ENCODE measurements at regions not wholly inside any gene's neighbourhood (a gene's known extent, or its start where the extent isn't known, plus 50 kb on each side); places are given as distances from the start of the nearest gene placed in this dataset.

DNA sequence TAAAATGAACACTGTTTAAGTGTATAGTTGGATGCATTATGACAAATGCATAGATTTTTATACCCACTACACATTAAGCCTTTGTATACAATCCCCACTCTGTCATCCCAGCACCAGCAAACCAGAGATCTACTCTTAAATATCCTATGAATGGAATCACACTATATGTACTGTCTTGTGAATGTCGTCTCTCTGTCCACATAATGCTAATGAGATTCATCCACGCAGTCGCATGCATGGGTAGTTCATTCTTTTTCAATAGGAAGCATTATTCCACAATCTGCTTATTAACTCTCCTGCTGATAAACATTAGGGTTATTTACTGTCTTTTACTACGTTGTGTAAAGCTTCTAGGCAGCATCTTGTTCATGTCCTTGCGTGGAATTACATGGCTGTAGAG, 892.3 kb downstream of the LTN1 start:
- no peak for TF ChIP-seq CTBP1 (IDR thresholded peaks at IDR 0.05; ENCODE audit: borderline replicate concordance)
- TF ChIP-seq FOXK2 (IDR thresholded peaks at IDR 0.05), result no peak
- no peak for TF ChIP-seq BHLHE40 (IDR thresholded peaks at IDR 0.05; ENCODE audit: borderline replicate concordance)
- no peak for TF ChIP-seq HDGF (IDR thresholded peaks at IDR 0.05; ENCODE audit: borderline replicate concordance)
- TF ChIP-seq TARDBP (IDR thresholded peaks at IDR 0.05), result no peak
- no peak for TF ChIP-seq ARNT (IDR thresholded peaks at IDR 0.05)
- no peak for TF ChIP-seq SUZ12 (IDR thresholded peaks at IDR 0.05)
- no peak for TF ChIP-seq SP1 (IDR thresholded peaks at IDR 0.05)
- no peak for TF ChIP-seq LEF1 (IDR thresholded peaks at IDR 0.05; ENCODE audit: borderline replicate concordance)
- no peak for TF ChIP-seq FOXA1 (IDR thresholded peaks at IDR 0.05)
- TF ChIP-seq NFRKB (IDR thresholded peaks at IDR 0.05), result no peak
- ChIA-PET CTCF (no interaction called here), POLR2A (no interaction called here)
- no peak for DNase-seq (ENCODE audit: extremely low spot score)

DNA sequence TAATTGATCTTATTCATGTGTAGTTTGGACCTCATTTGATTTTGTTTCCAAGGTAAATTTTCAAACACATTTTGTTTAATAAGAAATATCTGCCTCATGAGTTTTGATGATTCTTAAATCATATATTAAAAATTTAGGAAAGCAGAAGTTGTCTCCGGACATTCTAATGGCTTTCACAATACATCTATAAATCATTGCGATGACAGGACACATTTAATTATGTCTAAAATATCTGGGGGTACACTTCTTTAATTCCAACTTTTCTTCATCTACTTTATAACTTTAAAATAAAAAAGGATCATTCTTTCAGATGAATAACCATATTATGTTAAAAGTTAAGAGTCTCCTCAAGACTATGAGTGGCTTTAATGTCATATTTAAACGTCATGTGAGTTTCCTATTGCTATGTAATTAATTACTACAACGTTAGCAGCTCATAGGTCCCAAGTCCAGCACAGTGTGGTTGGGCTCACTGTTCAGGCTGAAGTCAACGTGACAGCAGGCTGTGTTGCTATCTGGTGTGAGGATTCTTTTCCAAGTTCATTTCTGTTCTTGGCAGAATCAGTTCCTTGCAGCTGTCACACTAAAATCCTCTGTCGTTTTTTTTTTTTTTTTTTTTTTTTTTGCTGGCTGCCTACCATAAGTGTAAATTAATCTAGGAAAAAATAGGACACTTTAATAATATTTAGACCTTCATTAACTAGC, 893.5 kb downstream of the LTN1 start:
- ChIA-PET POLR2A (no interaction called here), CTCF (no interaction called here)
- TF ChIP-seq, protein P1, sequence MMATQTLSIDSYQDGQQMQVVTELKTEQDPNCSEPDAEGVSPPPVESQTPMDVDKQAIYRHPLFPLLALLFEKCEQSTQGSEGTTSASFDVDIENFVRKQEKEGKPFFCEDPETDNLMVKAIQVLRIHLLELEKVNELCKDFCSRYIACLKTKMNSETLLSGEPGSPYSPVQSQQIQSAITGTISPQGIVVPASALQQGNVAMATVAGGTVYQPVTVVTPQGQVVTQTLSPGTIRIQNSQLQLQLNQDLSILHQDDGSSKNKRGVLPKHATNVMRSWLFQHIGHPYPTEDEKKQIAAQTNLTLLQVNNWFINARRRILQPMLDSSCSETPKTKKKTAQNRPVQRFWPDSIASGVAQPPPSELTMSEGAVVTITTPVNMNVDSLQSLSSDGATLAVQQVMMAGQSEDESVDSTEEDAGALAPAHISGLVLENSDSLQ (IDR thresholded peaks at IDR 0.05), result no peak
- TF ChIP-seq LEF1 (IDR thresholded peaks at IDR 0.05; ENCODE audit: borderline replicate concordance) (no peak), ELF4 (IDR thresholded peaks at IDR 0.05) (no peak), L3MBTL2 (conservative IDR thresholded peaks at IDR 0.05) (no peak), FOXK2 (IDR thresholded peaks at IDR 0.05) (no peak), NFRKB (IDR thresholded peaks at IDR 0.05) (no peak), TARDBP (IDR thresholded peaks at IDR 0.05) (no peak), BHLHE40 (IDR thresholded peaks at IDR 0.05; ENCODE audit: borderline replicate concordance) (no peak), FOXM1 (IDR thresholded peaks at IDR 0.05; ENCODE audit: borderline replicate concordance) (no peak), ZNF384 (IDR thresholded peaks at IDR 0.05) (no peak), SUZ12 (IDR thresholded peaks at IDR 0.05) (no peak), HDGF (IDR thresholded peaks at IDR 0.05; ENCODE audit: borderline replicate concordance) (no peak), CTBP1 (IDR thresholded peaks at IDR 0.05; ENCODE audit: borderline replicate concordance) (no peak), ARNT (IDR thresholded peaks at IDR 0.05) (no peak), SP1 (IDR thresholded peaks at IDR 0.05) (no peak), FOXA1 (IDR thresholded peaks at IDR 0.05) (no peak)
- DNase-seq (ENCODE audit: extremely low spot score), result no peak

DNA sequence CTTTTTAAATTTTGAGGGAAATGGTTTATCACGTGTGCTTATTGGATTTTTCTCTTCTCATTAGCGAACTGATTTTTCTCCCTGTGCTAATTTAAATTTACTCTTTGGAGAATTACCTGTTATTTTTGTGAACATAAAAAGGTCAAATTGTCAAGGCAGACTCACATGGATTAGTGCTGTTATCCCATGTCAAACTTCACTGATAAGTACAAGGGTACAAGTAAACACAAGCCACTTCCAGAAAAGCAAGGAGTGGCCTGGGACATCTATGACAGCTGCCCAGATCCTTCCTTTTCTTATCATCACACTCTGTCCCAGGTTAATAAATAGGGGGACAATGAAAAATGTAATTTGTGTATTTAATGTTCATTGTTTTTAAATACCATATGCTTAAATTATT, 901.2 kb downstream of the LTN1 start:
- ChIA-PET CTCF (no interaction called here), POLR2A (no interaction called here)
- TF ChIP-seq ELF4 (IDR thresholded peaks at IDR 0.05), result no peak
- DNase-seq (ENCODE audit: extremely low spot score), result no peak

DNA sequence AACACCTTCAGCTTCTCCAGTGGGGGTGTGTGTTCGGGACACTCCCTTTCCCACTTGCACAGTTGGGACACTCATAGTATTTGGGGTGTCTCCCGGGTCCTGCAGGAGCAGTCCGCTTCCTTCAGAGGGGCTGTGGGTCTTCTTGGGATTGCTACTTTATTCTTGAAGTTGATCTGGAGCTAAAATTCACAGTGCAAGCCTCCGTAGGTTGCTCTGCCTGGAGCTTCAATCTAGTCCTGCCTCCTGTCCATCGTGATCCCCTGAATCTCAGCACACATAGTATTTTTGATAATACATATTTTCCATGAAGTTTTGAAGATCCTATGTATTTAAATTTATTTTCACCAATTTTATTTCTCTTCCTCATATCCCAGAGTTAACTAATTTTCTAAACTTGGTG, 902.1 kb downstream of the LTN1 start:
- ChIA-PET POLR2A (no interaction called here), CTCF (no interaction called here)
- no peak for DNase-seq (ENCODE audit: extremely low spot score)
- TF ChIP-seq FOXM1 (IDR thresholded peaks at IDR 0.05; ENCODE audit: borderline replicate concordance), result no peak
- TF ChIP-seq CTBP1 (IDR thresholded peaks at IDR 0.05; ENCODE audit: borderline replicate concordance), result no peak
- TF ChIP-seq FOXA1 (IDR thresholded peaks at IDR 0.05), result no peak

DNA sequence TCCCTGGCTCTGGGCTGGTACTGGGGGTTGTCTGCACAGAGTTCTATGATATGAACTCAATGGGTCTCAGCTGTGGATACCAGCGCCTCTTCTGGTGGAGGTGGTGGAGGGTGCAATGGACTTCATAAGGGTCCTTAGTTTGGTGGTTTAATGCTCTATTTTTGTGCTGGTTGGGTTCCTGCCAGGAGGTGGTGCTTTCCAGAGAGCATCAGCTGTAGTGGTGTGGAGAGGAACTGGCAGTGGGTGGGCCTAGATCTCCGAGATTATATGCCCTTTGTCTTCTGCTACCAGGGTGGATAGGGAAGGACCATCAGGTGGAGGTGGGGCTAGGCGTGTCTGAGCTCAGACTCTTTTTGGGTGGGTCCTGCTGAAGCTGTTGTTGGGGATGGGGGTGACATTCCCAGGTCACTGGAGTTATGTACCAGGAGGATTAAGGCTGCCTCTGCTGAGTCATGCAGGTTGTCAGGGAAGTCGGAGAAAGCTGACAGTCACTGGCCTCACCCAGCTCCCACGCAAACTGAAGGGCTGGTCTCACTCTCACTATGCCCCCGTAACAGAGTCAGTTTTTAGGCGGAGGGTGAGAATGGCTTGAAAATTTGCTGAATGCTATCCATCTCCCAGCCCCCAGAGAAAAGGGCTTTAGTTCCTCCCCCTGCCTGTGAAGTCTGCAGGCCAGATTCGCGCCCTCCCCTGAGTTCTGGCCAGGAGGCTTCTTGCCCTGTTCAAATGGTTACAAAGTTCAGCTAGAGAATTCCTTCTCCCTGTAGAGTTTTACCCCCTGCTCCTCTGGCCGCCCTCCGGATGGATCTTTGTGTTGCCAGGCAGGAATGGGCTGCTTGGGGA, 902.9 kb downstream of the LTN1 start:
- ChIA-PET CTCF (no interaction called here), POLR2A (no interaction called here)
- DNase-seq (ENCODE audit: extremely low spot score), result no peak
- no peak for TF ChIP-seq FOXA1 (IDR thresholded peaks at IDR 0.05)
- TF ChIP-seq TARDBP (IDR thresholded peaks at IDR 0.05), result no peak

DNA sequence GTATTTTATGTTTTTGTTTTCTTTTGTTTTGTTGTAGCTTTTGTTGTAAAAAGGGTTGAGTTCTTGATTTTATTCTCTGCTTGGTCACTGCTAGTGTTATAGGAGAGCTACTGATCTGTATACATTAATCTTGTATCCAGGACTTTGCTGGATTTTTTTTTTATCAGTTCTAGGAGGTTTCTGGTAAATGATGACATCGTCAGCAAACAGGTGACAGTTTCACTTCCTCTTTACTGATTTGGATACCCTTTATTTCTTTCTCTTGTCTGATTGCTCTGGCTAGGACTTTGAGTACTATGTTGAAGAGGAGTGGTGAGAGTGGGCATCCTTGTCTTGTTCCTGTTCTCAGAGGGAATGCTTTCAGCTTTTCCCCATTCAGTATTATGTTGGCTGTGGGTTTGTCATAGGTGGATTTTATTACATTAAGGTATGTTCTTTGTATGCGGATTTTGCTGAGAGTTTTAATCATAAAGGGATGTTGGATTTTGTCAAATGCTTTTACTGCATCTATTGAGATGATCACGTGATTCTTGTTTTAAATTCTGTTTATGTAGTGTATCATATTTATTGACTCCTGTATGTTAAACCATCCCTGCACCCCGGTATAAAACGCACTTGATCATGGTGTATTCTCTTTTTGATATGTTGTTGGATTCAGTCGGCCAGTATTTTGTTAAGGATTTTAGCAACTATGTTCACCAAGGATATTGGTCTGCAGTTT, 905.7 kb downstream of the LTN1 start:
- DNase-seq (ENCODE audit: extremely low spot score), result no peak
- TF ChIP-seq SP1 (IDR thresholded peaks at IDR 0.05) (no peak), HDGF (IDR thresholded peaks at IDR 0.05; ENCODE audit: borderline replicate concordance) (no peak), ZNF384 (IDR thresholded peaks at IDR 0.05) (no peak), SUZ12 (IDR thresholded peaks at IDR 0.05) (no peak), CTBP1 (IDR thresholded peaks at IDR 0.05; ENCODE audit: borderline replicate concordance) (no peak), ARNT (IDR thresholded peaks at IDR 0.05) (no peak), L3MBTL2 (conservative IDR thresholded peaks at IDR 0.05) (no peak)
- TF ChIP-seq, protein P1 (IDR thresholded peaks at IDR 0.05), result no peak
- ChIA-PET CTCF (no interaction called here), POLR2A (no interaction called here)

DNA sequence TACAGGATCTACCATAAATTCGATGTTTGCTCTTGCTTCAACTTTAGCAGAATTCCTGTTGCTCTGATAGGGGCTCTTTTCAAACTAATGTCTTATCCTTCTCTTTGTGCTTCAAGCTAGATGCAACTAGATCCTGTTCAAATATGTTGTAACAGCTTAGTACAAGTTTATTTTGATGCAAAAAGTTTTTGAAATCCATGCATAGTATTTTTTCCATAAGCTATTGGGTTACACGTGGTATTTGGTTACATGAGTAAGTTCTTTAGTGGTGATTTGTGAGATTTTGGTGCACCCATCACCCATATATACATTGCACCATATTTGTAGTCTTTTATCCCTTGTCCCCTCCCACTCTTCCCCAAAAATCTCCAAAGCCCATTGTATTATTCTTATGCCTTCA, 907.7 kb downstream of the LTN1 start:
- POLR2A ChIA-PET, result no interaction called here
- DNase-seq (ENCODE audit: extremely low spot score), result no peak
- CTCF ChIA-PET, result no interaction called here
- TF ChIP-seq ZNF384 (IDR thresholded peaks at IDR 0.05) (no peak), SP1 (IDR thresholded peaks at IDR 0.05) (no peak), SUZ12 (IDR thresholded peaks at IDR 0.05) (no peak), CTBP1 (IDR thresholded peaks at IDR 0.05; ENCODE audit: borderline replicate concordance) (no peak), LEF1 (IDR thresholded peaks at IDR 0.05; ENCODE audit: borderline replicate concordance) (no peak), HDGF (IDR thresholded peaks at IDR 0.05; ENCODE audit: borderline replicate concordance) (no peak), BHLHE40 (IDR thresholded peaks at IDR 0.05; ENCODE audit: borderline replicate concordance) (no peak), FOXA1 (IDR thresholded peaks at IDR 0.05) (no peak), ELF4 (IDR thresholded peaks at IDR 0.05) (no peak), NFRKB (IDR thresholded peaks at IDR 0.05) (no peak), FOXK2 (IDR thresholded peaks at IDR 0.05) (no peak), L3MBTL2 (conservative IDR thresholded peaks at IDR 0.05) (no peak)

Measured in HEK293T (cell line).